Hepatocyte (in vitro differentiated cells): ENCODE measurements at regions not wholly inside any gene's neighbourhood (a gene's known extent, or its start where the extent isn't known, plus 50 kb on each side); places are given as distances from the start of the nearest gene placed in this dataset.

Source experiments
- DNase-seq: peaks from one replicate; pipeline ENCODE4 v3.0.0-alpha.2; 2016; ENCODE audit warnings: low spot score
- H2AFZ ChIP-seq: fragments of 200-600 bp; sonication (generic); 2 replicates; pipeline ENCODE4 v1.6.0; 2016; ENCODE audit warnings: antibody characterized with exemption, mild to moderate bottlenecking
- H3K27ac ChIP-seq: fragments of 200-600 bp; sonication (generic); 2 replicates; pipeline ENCODE4 v1.5.1; 2016; ENCODE audit warnings: mild to moderate bottlenecking
- H3K27me3 ChIP-seq: fragments of 200-600 bp; sonication (generic); 2 replicates; pipeline ENCODE4 v1.6.1; 2016
- H3K36me3 ChIP-seq: fragments of 200-600 bp; sonication (generic); replicated peaks from 2 replicates; pipeline ENCODE4 v1.5.1; 2016; ENCODE audit warnings: low read depth; ENCODE audit not compliant: insufficient read depth
- H3K4me1 ChIP-seq: fragments of 200-600 bp; sonication (generic); 2 replicates; pipeline ENCODE4 v1.5.1; 2016; ENCODE audit warnings: mild to moderate bottlenecking, moderate library complexity; ENCODE audit not compliant: insufficient read depth
- H3K4me2 ChIP-seq: fragments of 200-600 bp; sonication (generic); 2 replicates; pipeline ENCODE4 v1.6.0; 2016
- H3K4me3 ChIP-seq: fragments of 200-600 bp; sonication (generic); 2 replicates; pipeline ENCODE4 v1.5.1; 2016; ENCODE audit warnings: mild to moderate bottlenecking
- H3K79me2 ChIP-seq: fragments of 200-600 bp; sonication (generic); 2 replicates; pipeline ENCODE4 v1.6.0; 2017; ENCODE audit warnings: mild to moderate bottlenecking
- H3K9me2 ChIP-seq: fragments of 200-600 bp; sonication (generic); replicated peaks from 2 replicates; pipeline ENCODE4 v1.6.0; 2017; ENCODE audit warnings: mild to moderate bottlenecking; ENCODE audit not compliant: insufficient read depth
- H3K9me3 ChIP-seq: fragments of 200-600 bp; sonication (generic); 2 replicates; pipeline ENCODE4 v1.5.1; 2016; ENCODE audit warnings: low read depth, mild to moderate bottlenecking
- H4K20me1 ChIP-seq: fragments of 200-600 bp; sonication (generic); 2 replicates; pipeline ENCODE4 v1.6.0; 2016; ENCODE audit warnings: mild to moderate bottlenecking; ENCODE audit not compliant: insufficient read depth, poor library complexity, severe bottlenecking
- CTCF ChIP-seq: fragments of 200-600 bp; sonication (generic); IDR thresholded peaks from 2 replicates; pipeline ENCODE4 v1.5.1; 2016; ENCODE audit warnings: antibody characterized with exemption, mild to moderate bottlenecking; ENCODE audit not compliant: poor library complexity
- EZH2 ChIP-seq: fragments of 200-600 bp; sonication (generic); IDR thresholded peaks from 2 replicates; pipeline ENCODE4 v1.6.1; 2016; ENCODE audit warnings: antibody characterized with exemption, mild to moderate bottlenecking, borderline replicate concordance
- EZH2phosphoT487 ChIP-seq: fragments of 200-600 bp; sonication (generic); IDR thresholded peaks from one replicate; pipeline ENCODE4 v1.6.1; 2018; ENCODE audit warnings: antibody characterized with exemption, mild to moderate bottlenecking, low read depth, moderate library complexity; ENCODE audit not compliant: unreplicated experiment, severe bottlenecking
- WGBS: methylation state at CpG from one replicate; pipeline ENCODE4 v1.1.6; 2016; ENCODE audit warnings: low lambda C conversion rate; ENCODE audit errors: missing lambda C conversion rate; 5-methylcytosine and 5-hydroxymethylcytosine counted together

GRCh38 chr9:91043811-91044175, 242.2 kb downstream of the SYK start:
- TF ChIP-seq EZH2phosphoT487 (no peak), EZH2 (no peak), CTCF (no peak)
- no peaks in the 10 kb centered on the region for H3K79me2 ChIP-seq
- H3K4me3 ChIP-seq: no peak overlapping the region
- DNase-seq: no peak
- H3K36me3 ChIP-seq: no peaks in the 10 kb centered on the region
- no peak overlapping the region for H3K4me2 ChIP-seq
- H3K27me3 ChIP-seq: no peaks in the 10 kb centered on the region
- no peaks in the 10 kb centered on the region for H3K9me2 ChIP-seq
- no peak overlapping the region for H2AFZ ChIP-seq
- H3K9me3 ChIP-seq: no peaks in the 10 kb centered on the region
- 75% methylated on average over 5 of the region's 5 CpGs for WGBS
- no peaks in the 10 kb centered on the region for H3K4me1 ChIP-seq
- no peak overlapping the region for H3K27ac ChIP-seq
- no peaks in the 10 kb centered on the region for H4K20me1 ChIP-seq

GRCh38 chr9:91044354-91044753, 242.7 kb downstream of the SYK start:
- no peaks in the 10 kb centered on the region for H3K9me3 ChIP-seq
- H3K4me1 ChIP-seq: no peaks in the 10 kb centered on the region
- no peak overlapping the region for H3K4me3 ChIP-seq
- no peaks in the 10 kb centered on the region for H3K27me3 ChIP-seq
- no peaks in the 10 kb centered on the region for H3K36me3 ChIP-seq
- no peaks in the 10 kb centered on the region for H3K9me2 ChIP-seq
- WGBS: 100% methylated on average over 3 of the region's 3 CpGs
- no peaks in the 10 kb centered on the region for H4K20me1 ChIP-seq
- no peak for DNase-seq
- H3K4me2 ChIP-seq: no peak overlapping the region
- no peaks in the 10 kb centered on the region for H3K79me2 ChIP-seq
- H3K27ac ChIP-seq: no peak overlapping the region
- H2AFZ ChIP-seq: no peak overlapping the region
- no peak for TF ChIP-seq EZH2
- no peak for TF ChIP-seq EZH2phosphoT487
- no peak for TF ChIP-seq CTCF

GRCh38 chr9:91045041-91045440, 243.4 kb downstream of the SYK start:
- Histone ChIP-seq H3K4me2 (no peak overlapping the region), H3K4me1 (no peaks in the 10 kb centered on the region), H3K4me3 (no peak overlapping the region), H4K20me1 (no peaks in the 10 kb centered on the region), H3K9me2 (no peaks in the 10 kb centered on the region), H3K36me3 (no peaks in the 10 kb centered on the region), H3K79me2 (no peaks in the 10 kb centered on the region), H3K27ac (no peak overlapping the region), H3K9me3 (no peaks in the 10 kb centered on the region), H3K27me3 (no peaks in the 10 kb centered on the region), H2AFZ (no peak overlapping the region)
- DNase-seq: no peak
- TF ChIP-seq CTCF (no peak), EZH2 (no peak)
- WGBS: 81% methylated on average over 2 of the region's 2 CpGs

GRCh38 chr9:91047529-91047928, 245.9 kb downstream of the SYK start:
- Histone ChIP-seq H3K79me2 (no peaks in the 10 kb centered on the region), H3K27ac (no peak overlapping the region), H3K4me1 (no peaks in the 10 kb centered on the region), H3K9me2 (no peaks in the 10 kb centered on the region), H3K4me2 (no peak overlapping the region), H3K27me3 (no peaks in the 10 kb centered on the region), H3K9me3 (no peaks in the 10 kb centered on the region), H2AFZ (no peak overlapping the region), H3K36me3 (no peaks in the 10 kb centered on the region), H4K20me1 (no peaks in the 10 kb centered on the region), H3K4me3 (no peak overlapping the region)
- TF ChIP-seq EZH2phosphoT487: no peak
- no peak for TF ChIP-seq EZH2
- TF ChIP-seq CTCF: no peak
- no peak for DNase-seq
- 78% methylated on average over 5 of the region's 5 CpGs for WGBS
